Upper lobe of right lung (tissue), 1 donor: ENCODE measurements at regions not wholly inside any gene's neighbourhood (a gene's known extent, or its start where the extent isn't known, plus 50 kb on each side); places are given as distances from the start of the nearest gene placed in this dataset.

ENCODE experiments used
- ATAC-seq: fragments of 200-7000 bp; cut with Tn5 transposase; one replicate; pipeline ENCODE4 v1.9.1; 2020; ENCODE audit warnings: mild to moderate bottlenecking, moderate library complexity
- DNase-seq: peaks from one replicate; pipeline ENCODE4 v3.0.0-alpha.2; 2020
- H3K27ac ChIP-seq: fragments of 200-600 bp; one replicate; pipeline ENCODE4 v1.8.0; 2022
- H3K27me3 ChIP-seq: fragments of 200-600 bp; one replicate; pipeline ENCODE4 v1.8.0; 2022; ENCODE audit warnings: mild to moderate bottlenecking
- H3K36me3 ChIP-seq: fragments of 200-600 bp; one replicate; pipeline ENCODE4 v1.8.0; 2022
- H3K4me1 ChIP-seq: fragments of 200-600 bp; one replicate; pipeline ENCODE4 v1.8.0; 2022
- H3K4me3 ChIP-seq: fragments of 200-600 bp; one replicate; pipeline ENCODE4 v1.8.0; 2022; ENCODE audit warnings: mild to moderate bottlenecking
- H3K9me3 ChIP-seq: fragments of 200-600 bp; one replicate; pipeline ENCODE4 v1.8.0; 2022
- CTCF ChIP-seq: fragments of 200-600 bp; IDR thresholded peaks from one replicate; pipeline ENCODE4 v1.8.0; 2022; ENCODE audit warnings: antibody characterized with exemption
- intact Hi-C: fragments of 100-400 bp; cut with DNase I; formaldehyde crosslinking; loops from one replicate; pipeline ENCODE4 v1.11.0; 2022
- donor health status: DM: no; HTN: yes; CAD: no; lungs with severe emphysema.

GRCh38 chr2:84249140-84249539 is 209.9 kb downstream of the SUCLG1 start:
- Histone ChIP-seq H3K9me3 (no peaks in the 10 kb centered on the region), H3K27ac (no peak overlapping the region), H3K36me3 (no peaks in the 10 kb centered on the region), H3K27me3 (no peaks in the 10 kb centered on the region), H3K4me3 (no peak overlapping the region), H3K4me1 (no peaks in the 10 kb centered on the region)
- TF ChIP-seq CTCF, result no peak
- intact Hi-C loops, result no loop called here
- ATAC-seq, result no peak
- DNase-seq, result no peak

GRCh38 chr2:84247532-84247931 is 211.5 kb downstream of the SUCLG1 start:
- ATAC-seq (no peak), DNase-seq (no peak)
- H3K9me3 ChIP-seq, result no peaks in the 10 kb centered on the region
- intact Hi-C loops, result no loop called here
- no peaks in the 10 kb centered on the region for H3K4me1 ChIP-seq
- H3K4me3 ChIP-seq, result no peak overlapping the region
- H3K36me3 ChIP-seq, result no peaks in the 10 kb centered on the region
- H3K27ac ChIP-seq, result no peak overlapping the region
- no peaks in the 10 kb centered on the region for H3K27me3 ChIP-seq
- no peak for TF ChIP-seq CTCF

GRCh38 chr2:84243788-84244733 is 215.0 kb downstream of the SUCLG1 start:
- no peak for TF ChIP-seq CTCF
- ATAC-seq (no peak), DNase-seq (no peak)
- Histone ChIP-seq H3K27me3 (no peaks in the 10 kb centered on the region), H3K36me3 (no peaks in the 10 kb centered on the region), H3K27ac (no peak overlapping the region), H3K4me1 (no peaks in the 10 kb centered on the region), H3K9me3 (no peaks in the 10 kb centered on the region), H3K4me3 (no peak overlapping the region)
- intact Hi-C loops, result no loop called here

GRCh38 chr2:84238907-84239306 is 220.2 kb downstream of the SUCLG1 start:
- H3K27ac ChIP-seq, result no peak overlapping the region
- H3K9me3 ChIP-seq, result no peaks in the 10 kb centered on the region
- DNase-seq (no peak), ATAC-seq (no peak)
- no peaks in the 10 kb centered on the region for H3K4me1 ChIP-seq
- H3K27me3 ChIP-seq, result no peaks in the 10 kb centered on the region
- H3K36me3 ChIP-seq, result no peaks in the 10 kb centered on the region
- H3K4me3 ChIP-seq, result no peak overlapping the region
- TF ChIP-seq CTCF, result no peak
- intact Hi-C loops, result no loop called here

- no peak for TF ChIP-seq CTCF
- Histone ChIP-seq H3K4me3 (no peak overlapping the region), H3K4me1 (no peaks in the 10 kb centered on the region), H3K36me3 (no peaks in the 10 kb centered on the region), H3K27me3 (no peaks in the 10 kb centered on the region), H3K9me3 (no peaks in the 10 kb centered on the region), H3K27ac (no peak overlapping the region)
- no peak for DNase-seq
- no peak for ATAC-seq
- intact Hi-C loops, result no loop called here
These were observed 222.8 kb downstream of the SUCLG1 start for GRCh38 chr2:84236288-84236687.
